ENCODE measurements at regions not wholly inside any gene's neighbourhood (a gene's known extent, or its start where the extent isn't known, plus 50 kb on each side); places are given as distances from the start of the nearest gene placed in this dataset.
A peak's percentile ranks its signal among the peaks of the same experiment; 100 is the strongest.

DNA sequence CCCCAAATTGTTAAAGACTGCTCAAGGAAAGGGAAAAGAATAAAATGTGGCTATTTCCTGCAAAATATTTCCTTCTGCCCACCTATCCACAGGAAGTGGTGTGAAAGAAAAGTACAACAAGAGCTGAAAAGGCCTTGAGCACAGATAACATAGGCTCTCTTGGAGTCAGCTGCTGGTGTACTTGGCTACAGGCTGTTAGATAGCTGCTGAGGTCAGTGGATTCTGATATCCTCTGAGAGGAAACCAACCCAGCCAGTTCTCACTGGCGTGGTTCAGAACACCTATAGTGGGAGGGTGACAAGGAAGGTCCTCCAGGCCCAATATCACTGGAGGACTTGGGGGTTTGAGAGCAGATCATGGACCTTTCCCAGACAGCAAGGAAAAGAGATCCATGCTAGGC, 124.4 kb upstream of the GAP43 start:
- no peaks in the 10 kb centered on the region for H4K20me1 ChIP-seq (ENCODE audit: control insufficient read depth, insufficient read depth, insufficient read length)
- no peak overlapping the region for H3K56ac ChIP-seq (ENCODE audit: insufficient read length, low read depth, low read length)
- H3K18ac ChIP-seq (ENCODE audit: insufficient read length, low read depth, low read length), result no peak overlapping the region
- no peak overlapping the region for H3K4ac ChIP-seq (ENCODE audit: low read depth, low read length)
- H4K5ac ChIP-seq (ENCODE audit: insufficient read length, low read depth, low read length), result no peak overlapping the region
- H3K27me3 ChIP-seq (ENCODE audit: insufficient read depth, low read length), result no peaks in the 10 kb centered on the region
- H3K4me1 Mint-ChIP-seq, result peaks cover 0 to 15% of the 10 kb centered on the region in 2 experiments; a peak in 3 of 4 replicates
- no peak overlapping the region for H2BK12ac ChIP-seq (ENCODE audit: insufficient read length, low read depth, low read length)
- no peak overlapping the region for H3K27ac ChIP-seq (ENCODE audit: insufficient read length, low read depth, low read length)
- H2BK15ac ChIP-seq (ENCODE audit: low read depth, low read length), result no peak overlapping the region
- H3K79me2 ChIP-seq (ENCODE audit: insufficient read depth, low read length), result no peaks in the 10 kb centered on the region
- H2AK5ac ChIP-seq (ENCODE audit: insufficient read length, low read length), result no peak overlapping the region
- TF ChIP-seq CTCF (conservative IDR thresholded peaks at IDR 0.05), result no peak
- no peak overlapping the region for H3T11ph ChIP-seq (ENCODE audit: low read length)
- no peak overlapping the region for H2BK20ac ChIP-seq (ENCODE audit: low read depth, low read length, poor library complexity, severe bottlenecking)
- H2BK120ac ChIP-seq (ENCODE audit: low read depth, low read length, poor library complexity, severe bottlenecking), result no peak overlapping the region
- WGBS (ENCODE audit: extremely low coverage, insufficient read length, low lambda C conversion rate), result no CpG with 5 or more reads among the region's 1 CpG
- no peak overlapping the region for H2AFZ ChIP-seq (ENCODE audit: low read length)
- H3K23ac ChIP-seq (ENCODE audit: insufficient read length, low read depth, low read length), result no peak overlapping the region
- no peak overlapping the region for H2BK5ac ChIP-seq (ENCODE audit: insufficient read length, low read length)
- peaks cover 3% of the 10 kb centered on the region; the same call in 1 of the 2 replicates for H3K4me1 ChIP-seq (ENCODE audit: insufficient read depth, low read length)
- no peaks in the 10 kb centered on the region for H3K9me3 ChIP-seq (ENCODE audit: control insufficient read depth, low read depth, low read length)
- H3K4me3 Mint-ChIP-seq, result no peak overlapping the region
- no peaks in the 10 kb centered on the region for H3K27me3 Mint-ChIP-seq (ENCODE audit: low read depth)
- peak overlapping the region in 1 of 3 experiments; percentile 10; a peak in 1 of 7 replicates for H3K27ac Mint-ChIP-seq
- no peaks in the 10 kb centered on the region for H3K9me3 Mint-ChIP-seq
- no peaks in the 10 kb centered on the region for H3K79me1 ChIP-seq (ENCODE audit: insufficient read depth, low read depth, low read length, poor library complexity, severe bottlenecking)
- H3K23me2 ChIP-seq (ENCODE audit: insufficient read length, low read depth, low read length, poor library complexity, severe bottlenecking), result no peaks in the 10 kb centered on the region
- no peak overlapping the region for H4K8ac ChIP-seq (replicated peaks; ENCODE audit: insufficient read length, low read depth, low read length)
- no peak overlapping the region for H3K4me2 ChIP-seq (ENCODE audit: insufficient read depth, insufficient read length, low read length)
- no peak for DNase-seq
- no peak overlapping the region for H4K91ac ChIP-seq (ENCODE audit: insufficient read length, low read depth, low read length)
- H3K9ac ChIP-seq (ENCODE audit: extremely low read depth, insufficient read length, low read length), result no peak overlapping the region
- no peak overlapping the region for H3K14ac ChIP-seq (ENCODE audit: insufficient read depth, low read length)
- H3K36me3 Mint-ChIP-seq (ENCODE audit: insufficient read depth in 1 of 3, low read depth in 3 of 3), result no peaks in the 10 kb centered on the region; a peak in 1 of 7 replicates

Measured in H9 (cell line).